Epidermal melanocyte (primary cell): ENCODE measurements at regions not wholly inside any gene's neighbourhood (a gene's known extent, or its start where the extent isn't known, plus 50 kb on each side); places are given as distances from the start of the nearest gene placed in this dataset.

Experiments used
- DNase-seq: peaks from one replicate; pipeline ENCODE4 v3.0.0; 2011; ENCODE audit warnings: low spot score; ENCODE audit not compliant: insufficient read length

DNA sequence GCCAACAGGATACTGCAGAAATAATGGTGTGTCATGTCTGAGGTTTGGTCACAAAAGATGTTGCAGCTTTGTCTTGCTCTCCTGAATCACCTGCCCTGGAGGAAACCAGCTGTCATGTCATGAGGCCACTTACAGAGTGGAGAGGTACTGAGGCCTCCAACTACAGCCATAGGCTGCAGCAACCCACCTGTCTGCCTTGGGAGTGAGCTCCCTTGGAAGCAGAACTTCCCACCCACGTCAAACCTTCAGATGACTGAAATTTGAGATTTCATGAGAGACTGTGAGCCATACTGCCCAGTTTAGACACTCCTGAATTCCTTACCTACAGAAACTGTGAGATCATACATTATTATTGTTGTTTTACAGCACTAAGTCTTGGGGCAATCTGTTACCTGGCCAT lies 475.9 kb downstream of the HS3ST3B1 start:
- DNase-seq, result no peak

DNA sequence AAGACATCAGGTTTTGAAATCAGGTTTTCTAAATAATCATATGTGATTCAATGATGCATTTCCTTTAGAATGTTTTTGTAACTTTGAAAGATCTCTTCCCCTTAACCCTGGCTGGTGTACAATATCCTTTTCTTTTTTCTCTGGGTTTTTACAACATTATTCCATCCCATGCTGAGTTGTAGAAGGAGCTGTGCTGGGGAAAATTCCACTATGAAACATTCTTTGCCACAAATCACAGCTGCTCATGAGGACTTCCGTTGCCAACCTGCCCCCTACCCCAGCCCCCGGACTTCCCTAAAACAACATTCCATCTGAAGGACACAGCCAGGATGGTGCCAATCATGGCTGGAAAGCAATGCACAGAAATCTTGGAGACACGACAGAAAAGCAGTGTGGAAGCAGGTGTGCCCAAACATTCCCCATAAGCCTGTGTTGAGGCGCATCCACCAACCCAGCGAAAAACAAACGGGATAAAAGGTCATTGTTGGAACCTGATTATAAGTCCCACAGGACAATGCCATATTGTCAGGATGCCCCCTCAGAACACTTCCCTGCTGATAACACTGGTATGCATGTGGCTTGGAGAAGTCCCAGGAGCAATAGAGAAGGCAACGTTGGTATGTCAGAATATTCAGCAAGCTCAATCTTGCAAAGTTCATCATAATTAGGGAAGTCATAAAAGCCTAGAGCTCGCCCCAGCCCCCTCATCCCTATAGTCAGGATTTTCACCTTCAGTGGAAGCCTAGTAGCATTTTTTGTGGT lies 475.0 kb downstream of the HS3ST3B1 start:
- no peak for DNase-seq

DNA sequence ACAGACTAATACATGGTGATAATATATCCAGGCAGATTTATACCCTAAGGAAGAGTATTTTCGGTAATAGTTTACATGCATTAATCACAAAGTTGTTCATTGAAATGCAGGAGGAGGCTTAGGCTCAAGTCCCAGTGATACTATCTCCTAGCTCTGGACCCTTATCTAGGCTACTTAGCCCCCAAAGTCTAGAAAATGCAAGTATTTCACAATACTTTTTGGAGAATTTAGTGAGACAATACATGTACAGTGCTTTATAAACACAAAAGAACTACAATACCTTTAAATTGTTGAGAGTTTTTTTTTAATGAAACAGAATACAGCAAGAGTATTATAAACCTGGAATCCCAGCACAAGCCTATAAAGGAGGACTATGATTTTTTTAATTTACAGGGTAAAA lies 473.9 kb downstream of the HS3ST3B1 start:
- no peak for DNase-seq

DNA sequence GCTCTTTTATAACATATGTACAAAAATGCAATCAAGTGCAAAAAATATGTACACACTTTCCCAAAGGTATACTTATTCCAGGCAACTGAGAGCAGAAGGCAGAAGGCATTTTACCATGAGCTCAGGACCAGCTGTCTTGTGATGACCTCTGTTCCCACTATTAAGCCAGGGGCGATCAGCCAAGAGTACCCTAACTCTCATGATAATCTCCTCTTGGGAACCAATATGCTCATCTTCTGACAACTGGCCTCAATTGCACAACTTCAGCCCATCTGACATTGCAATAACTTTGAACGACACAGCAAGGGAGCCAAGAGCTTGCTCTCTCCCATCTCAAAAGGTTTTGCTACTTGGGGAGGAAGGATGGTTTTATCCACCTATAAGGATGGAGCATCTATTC lies 471.9 kb downstream of the HS3ST3B1 start:
- no peak for DNase-seq

DNA sequence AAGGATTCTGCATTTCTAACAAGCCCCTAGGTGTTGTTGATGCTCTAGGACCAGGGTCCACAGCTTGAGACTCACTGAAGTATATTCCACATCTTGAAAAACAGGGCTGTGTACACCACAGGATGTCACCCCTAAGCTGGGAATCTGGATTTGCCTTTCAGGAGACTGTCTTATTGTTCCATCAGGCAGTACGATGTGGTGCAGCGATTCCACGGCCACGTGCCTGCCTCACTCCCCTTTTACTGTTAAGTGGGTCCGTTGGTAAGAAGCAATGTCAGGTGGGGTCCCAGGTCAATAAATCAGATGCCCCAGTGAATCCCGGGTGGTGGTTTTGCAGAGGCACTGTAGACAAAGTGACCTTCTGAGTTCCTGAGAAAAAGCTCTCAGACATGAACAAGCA lies 470.7 kb downstream of the HS3ST3B1 start:
- no peak for DNase-seq

DNA sequence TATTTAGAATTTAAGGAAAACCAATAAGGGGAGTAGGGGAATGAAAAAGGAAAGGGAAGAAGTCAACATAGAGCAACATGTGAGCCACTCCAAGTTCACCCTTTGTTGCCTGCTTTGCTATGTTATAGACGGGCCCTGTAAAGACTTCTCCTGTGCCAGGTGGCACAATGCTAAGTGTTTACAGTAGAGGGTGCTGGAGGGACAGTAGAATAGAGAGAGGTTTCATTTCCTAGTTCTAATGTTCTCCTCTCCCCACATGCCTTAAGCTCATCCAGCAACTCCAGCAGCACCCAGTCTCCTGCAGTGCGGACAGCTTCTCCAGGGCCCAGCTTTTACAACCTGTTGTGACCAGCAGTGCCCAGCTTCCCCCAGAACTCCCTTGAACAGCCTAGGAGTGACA lies 468.0 kb downstream of the HS3ST3B1 start:
- no peak for DNase-seq

DNA sequence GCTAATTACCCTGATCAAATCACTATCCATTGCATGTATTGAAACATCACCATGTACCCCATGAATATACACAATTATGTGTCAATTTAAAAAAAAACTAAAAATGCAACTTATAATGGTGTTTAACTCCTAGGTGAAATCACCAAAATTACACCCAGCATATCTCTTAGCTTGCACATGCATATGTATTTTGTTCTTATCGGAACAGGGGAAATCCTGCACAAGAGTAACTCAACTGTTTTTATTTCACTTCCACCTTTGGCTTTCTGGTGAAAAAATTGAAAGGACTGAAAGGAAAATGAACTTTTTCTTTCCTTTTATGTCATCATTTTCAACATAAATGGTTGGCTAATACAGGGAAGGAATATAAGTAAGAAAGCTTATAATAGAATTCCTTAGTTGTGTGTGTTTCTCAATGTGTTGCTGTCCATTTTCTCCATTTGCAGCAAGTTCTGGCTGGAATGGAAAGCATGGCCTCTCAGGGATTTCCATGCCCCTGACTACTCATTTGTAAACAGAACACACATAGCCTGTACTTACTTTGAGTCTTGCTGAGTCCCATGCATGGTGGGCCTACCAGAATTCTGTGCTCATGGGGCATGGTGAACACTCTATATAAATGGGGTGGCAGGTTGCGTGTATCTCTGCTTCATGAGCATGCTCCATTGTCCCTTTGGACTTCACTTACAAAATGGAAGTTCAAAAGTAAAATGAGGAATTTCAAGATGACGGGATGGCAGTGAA lies 462.0 kb downstream of the HS3ST3B1 start:
- DNase-seq, result no peak

DNA sequence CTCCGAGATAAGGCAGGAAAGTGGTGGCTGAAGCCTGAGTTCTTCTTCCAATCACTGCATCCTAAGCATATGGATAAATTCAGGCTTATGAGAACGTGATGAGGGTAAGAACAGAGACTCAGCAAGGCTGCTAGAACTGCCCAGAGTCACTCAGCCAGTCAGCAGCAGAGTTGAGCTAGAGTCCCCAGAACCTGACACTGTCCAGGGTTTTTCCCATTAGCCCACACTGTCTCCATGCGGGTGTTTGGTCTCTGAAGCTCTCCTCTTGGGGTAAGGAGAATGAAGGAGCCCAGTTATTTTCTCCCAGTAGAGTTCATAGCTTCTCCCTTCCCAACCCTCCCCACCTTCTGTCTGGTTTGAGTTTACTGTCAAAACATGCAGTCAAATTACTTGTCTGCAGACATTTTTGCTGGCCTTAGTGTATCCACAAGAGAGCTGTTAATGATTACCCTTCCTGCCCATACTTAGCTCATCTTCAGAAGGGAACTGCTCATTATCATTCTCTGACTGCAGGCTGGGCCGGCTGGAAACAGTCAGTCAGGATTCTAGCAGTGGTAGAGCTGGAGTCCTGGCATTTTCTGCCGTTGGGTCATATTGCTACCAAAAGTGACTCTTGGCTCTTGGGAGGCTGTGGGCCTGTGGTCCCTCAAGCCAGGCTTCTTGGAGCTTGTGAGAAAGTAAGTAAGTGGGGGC lies 460.0 kb downstream of the HS3ST3B1 start:
- no peak for DNase-seq

DNA sequence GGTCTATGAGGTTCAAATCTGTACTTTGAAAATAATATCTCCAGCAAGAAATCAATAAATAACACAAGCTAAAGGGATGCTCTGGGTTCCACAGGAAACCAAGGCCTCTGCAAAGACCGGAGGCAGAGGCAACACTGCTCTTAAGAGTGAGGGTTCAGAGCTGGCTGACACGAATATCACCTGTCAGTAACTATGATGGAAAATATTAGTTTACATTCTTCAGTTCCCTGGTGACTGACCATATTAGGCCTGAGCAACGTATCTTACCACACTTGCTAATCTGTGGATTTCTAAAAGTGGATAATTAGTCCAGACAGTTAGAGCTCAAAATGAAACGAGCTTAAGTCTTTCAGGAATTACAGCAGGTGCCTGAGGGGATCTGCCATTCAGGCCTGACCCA lies 459.3 kb downstream of the HS3ST3B1 start:
- DNase-seq, result no peak

DNA sequence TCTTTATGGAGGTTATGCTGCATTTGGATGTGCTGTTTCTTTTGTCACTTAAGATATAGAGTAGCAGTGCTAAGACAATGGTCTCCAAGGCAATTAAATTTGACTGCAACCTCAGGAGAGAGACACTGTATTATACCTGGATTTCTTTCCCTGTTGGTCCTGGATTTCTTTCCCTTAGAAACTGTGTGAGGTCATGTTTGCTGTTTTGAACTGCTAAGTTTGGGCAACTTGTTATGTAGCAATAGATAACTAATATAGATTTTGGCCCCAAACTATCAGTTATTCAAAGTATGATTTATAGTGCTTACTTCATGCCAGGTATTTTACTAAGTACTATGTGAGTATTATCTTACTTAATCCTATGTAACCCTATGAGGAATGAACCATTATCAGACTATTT lies 458.4 kb downstream of the HS3ST3B1 start:
- DNase-seq, result no peak

DNA sequence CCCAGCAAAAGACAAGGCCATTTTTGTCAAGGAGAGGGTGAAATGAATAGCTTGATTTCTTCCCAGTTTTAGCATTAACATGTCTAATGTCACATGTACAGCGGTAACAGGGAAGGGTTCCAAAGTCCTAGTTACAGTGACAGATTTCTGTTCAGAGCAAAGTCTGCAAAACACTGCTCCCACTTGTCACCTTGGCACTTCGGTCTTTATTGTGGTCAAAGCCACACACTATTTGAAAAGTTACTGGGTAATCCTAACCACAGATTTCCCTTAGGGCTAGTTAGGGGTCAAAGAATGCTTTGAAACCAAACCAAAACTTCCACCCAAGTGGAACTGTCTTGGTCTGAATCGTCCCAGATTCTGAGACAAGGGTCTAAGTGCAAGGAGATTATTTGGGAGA lies 455.6 kb downstream of the HS3ST3B1 start:
- DNase-seq, result no peak

DNA sequence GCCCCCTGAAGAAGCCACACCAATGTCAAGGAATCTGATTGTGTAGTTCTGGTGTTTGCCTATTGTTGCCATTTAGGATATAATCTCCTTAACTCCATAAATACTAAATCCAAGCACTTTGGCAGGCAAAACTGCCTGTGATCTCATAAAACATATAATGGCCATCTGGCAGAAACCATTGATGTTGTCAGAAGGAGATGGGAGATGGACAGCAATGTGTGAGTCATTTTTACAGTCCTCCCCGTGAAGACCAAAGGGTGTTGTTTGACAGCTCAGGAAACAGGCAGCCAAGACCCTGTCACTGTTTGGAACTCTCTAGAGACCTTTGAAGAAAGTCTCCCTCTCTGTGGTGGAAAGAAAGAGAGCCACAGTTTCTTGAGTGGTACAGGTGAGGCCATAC lies 454.1 kb downstream of the HS3ST3B1 start:
- DNase-seq, result no peak

DNA sequence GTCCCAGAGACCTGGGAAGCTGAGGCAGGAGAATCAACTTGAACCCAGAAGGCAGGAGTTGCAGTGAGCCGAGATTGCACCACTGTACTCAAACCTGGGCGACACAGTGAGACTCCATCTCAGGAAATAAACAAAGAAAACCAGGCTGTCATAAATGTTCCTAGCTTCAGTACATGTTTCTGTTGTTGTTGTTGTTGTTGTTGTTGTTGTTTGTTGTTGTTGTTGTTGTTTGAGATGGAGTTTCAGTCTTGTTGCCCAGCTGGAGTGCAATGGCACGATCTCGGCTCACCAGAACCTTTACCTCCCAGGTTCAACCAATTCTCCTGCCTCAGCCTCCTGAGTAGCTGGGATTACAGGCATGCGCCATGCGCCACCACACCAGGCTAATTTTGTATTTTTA lies 452.5 kb downstream of the HS3ST3B1 start:
- DNase-seq, result no peak

DNA sequence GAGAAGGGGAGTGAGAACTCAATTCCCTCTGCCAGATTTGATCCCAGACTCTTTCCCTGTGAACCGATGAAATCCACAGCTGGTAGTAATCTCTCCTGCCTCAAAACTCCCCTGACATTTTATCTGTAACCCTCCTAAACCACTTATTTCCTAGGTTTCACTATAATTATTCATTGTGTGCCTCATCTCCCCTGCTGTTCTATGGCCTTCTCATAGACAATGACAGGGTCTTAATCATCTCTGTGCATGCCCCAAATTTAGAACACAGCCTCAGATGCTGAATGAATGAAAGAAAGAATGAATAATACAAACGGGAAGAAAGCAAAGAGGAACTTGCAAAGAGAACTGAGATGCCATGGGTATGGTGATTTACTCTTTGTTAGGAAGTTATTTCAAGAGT lies 451.1 kb downstream of the HS3ST3B1 start:
- DNase-seq, result no peak

DNA sequence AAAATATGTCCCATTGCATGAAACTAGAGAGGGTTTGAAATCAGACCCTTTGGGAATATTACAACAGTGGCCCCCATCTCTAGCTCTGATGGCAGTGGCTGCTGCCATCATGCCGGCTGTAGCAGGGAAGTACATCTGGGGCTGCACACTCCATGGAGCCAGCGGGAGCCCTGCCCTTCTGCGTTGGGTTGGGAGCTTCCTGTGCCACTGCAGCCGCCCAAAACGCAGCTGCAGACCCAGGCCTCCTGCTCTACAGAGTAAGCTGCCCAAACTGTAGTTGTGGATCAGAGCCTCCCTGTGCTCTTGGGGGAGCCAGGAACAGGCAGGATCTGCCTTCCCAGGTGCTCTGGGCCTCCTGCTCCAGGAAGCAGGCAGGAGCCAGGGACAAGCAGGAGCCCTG lies 450.0 kb downstream of the HS3ST3B1 start:
- no peak for DNase-seq

DNA sequence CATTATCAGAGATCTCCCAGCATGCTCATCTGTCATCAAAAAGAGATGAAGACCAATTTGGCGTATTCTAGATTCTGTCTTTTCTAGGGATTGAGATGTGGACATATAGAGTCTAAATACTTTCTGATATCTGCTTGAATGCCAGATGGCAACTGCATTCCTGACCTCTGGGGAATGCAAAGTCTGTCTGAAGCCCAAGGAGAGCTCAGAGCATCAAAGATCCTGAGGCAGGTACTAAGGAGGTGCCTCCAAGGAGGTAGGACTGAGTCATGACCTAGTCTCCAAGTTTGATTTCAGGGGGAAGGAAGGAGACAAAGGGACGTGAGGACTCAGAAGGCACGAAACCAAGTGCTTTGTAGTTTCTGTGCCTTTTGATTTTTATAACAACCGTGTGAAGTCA lies 448.4 kb downstream of the HS3ST3B1 start:
- DNase-seq, result no peak

DNA sequence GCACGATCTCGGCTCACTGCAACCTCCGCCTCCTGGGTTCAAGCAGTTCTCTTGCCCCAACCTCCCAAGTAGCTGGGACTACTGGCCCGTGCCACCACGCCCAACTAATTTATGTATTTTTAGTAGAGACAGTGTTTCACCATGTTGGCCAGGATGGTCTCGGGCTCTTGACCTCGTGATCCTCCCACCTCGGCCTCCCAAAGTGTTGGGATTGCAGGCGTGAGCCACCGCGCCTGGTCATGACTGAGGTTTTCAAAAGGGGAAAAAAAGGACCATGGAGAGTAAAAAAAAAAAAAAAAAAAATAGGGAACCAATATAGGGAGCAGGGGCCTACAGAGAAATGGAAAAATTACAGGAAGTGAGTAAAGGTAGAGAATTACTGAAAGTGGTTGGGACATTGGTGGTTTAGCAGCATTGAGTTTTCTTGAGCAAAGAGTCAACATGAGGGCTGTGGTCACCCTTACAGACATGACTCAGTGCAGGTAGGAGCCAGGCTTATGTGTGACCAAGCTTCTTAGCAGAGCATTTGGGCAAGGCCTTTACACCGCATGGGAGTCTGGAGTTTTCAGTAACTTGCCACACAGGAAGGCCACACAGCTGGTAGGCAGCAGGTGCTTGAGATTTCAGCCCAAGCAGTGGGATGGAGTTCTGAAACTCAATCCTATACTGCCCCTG lies 447.3 kb downstream of the HS3ST3B1 start:
- no peak for DNase-seq

DNA sequence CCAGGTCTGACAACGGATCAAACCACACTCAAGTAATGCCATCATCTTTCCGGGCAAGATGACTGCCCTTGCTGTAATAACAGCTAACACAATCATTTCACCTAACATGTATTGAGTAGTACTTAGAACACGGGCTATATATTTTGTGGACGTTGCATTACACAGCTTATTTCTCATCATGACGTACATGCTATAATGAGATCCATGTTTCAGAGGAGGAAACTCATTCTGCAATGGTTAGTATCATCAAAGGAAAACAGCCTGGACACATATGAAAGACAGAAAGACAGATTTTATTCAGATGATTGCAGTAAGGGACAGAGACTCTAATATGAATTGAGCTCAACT lies 446.7 kb downstream of the HS3ST3B1 start:
- DNase-seq, result no peak

DNA sequence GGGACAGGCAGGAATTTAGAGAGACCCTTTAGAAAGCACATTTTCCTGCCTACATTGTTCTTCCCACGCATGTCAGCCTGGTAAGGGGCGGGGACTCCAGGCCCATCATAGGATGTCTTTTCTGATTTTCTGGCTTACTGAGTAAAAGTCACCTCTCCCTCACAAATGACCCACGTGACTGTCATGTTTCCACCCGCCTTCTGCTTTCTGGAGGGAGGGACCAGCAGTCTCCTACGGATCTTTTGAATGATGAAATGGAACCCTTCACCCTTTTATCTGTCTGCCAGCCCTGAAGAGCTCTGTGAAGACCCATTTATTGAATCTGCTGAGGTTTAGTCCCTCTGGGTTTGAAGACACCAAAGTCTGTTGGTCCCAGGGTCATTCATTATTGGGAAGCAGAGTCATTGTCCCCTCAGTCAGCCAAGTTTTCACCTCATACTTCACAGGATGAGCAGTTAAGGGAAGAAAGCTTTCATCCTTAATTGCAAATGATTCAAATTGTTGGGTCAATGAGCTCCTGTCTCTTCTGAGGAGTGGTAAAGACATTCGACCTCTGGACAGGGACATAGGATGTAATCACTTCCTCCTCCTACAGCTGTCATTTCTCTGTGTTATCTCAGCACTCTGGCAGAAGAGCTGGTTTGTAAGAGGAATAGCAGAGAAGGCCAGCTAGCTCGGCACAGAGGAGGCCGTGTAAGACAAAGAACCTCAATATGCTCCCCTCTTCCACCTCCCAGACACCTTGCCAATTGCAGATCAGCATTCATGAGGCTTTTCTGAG lies 446.1 kb downstream of the HS3ST3B1 start:
- no peak for DNase-seq

DNA sequence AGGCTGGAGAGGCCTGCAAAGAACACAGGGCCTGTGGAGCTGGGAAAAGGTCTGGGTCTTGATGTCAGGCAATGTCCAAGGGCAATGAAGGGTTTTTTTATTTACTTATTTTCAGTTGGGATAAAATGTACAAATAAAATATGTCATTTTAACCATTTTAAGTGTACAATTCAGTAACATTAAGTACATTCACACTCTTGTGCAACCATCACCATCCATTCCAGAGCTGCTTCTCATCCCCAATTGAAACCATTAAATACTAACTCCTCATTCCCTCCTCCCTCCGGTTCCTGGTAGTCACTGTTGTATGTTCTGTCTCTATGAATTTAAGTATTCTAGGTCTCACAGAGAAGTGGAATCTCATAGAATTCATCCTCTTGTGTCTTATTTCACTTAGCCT lies 444.7 kb downstream of the HS3ST3B1 start:
- no peak for DNase-seq

DNA sequence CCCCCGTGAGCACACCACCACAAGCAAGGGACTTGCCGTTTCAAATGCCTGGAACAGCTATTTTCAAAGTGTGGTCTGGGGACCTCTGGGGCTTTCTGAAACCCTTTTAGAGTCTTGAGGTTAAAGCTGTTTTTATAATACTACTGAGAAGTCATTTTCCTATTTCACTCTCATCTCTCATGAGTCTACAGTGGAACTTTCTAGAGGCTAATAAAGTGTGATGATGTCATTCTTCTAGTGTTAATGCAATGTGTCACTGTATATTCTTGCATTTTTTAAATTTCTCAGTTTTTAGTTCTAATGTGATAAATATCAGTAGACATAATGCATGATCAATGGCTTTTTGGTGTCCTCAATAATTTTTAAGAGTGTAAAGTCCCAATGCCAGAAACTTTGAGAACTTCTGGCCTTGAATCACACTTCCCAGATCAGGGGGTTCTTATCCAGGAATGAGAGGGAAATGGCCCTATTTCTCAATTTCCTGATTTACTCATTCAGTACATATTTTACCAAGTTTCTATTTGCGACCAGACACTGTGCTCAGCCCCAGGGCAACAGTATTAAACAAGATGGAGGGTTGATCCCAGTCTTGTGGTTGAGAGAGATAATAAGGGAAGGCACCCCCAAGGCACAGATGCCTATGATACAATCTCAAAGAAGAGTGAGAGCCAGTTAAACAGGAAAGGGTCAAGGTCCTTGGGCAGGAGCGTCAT lies 444.0 kb downstream of the HS3ST3B1 start:
- no peak for DNase-seq
